ENCODE measurements at regions not wholly inside any gene's neighbourhood (a gene's known extent, or its start where the extent isn't known, plus 50 kb on each side); places are given as distances from the start of the nearest gene placed in this dataset.
"Not testable (repeated sequence)": the region's sequence is repeated elsewhere in the genome, so short reads cannot be mapped to it uniquely, and the experiment has no call there.

- no peak for DNase-seq
Measured at GRCh38 chr3:63124090-63124489, 154.0 kb upstream of the SYNPR start.

- no peak for DNase-seq
Measured at GRCh38 chr3:63126530-63126929, 151.6 kb upstream of the SYNPR start.

- DNase-seq = no peak
Measured at GRCh38 chr3:63128380-63128779, 149.7 kb upstream of the SYNPR start.

- no peak for DNase-seq
Measured at GRCh38 chr3:63130625-63131024, 147.5 kb upstream of the SYNPR start.

- DNase-seq = no peak
Measured at GRCh38 chr3:63132461-63133250, 145.5 kb upstream of the SYNPR start.

- no peak for DNase-seq
Measured at GRCh38 chr3:63135367-63135766, 142.7 kb upstream of the SYNPR start.

GRCh38 chr3:63136249-63136648 lies 141.9 kb upstream of the SYNPR start:
- not testable (repeated sequence) for DNase-seq

- DNase-seq = no peak
Measured at GRCh38 chr3:63142681-63143080, 135.4 kb upstream of the SYNPR start.

- DNase-seq = no peak
Measured at GRCh38 chr3:63146154-63146553, 132.0 kb upstream of the SYNPR start.

GRCh38 chr3:63150880-63151279 lies 127.2 kb upstream of the SYNPR start:
- no peak for DNase-seq

- no peak for DNase-seq
Measured at GRCh38 chr3:63151897-63152296, 126.2 kb upstream of the SYNPR start.

- DNase-seq = no peak
Measured at GRCh38 chr3:63159764-63160163, 118.3 kb upstream of the SYNPR start.

GRCh38 chr3:63167113-63167512 lies 111.0 kb upstream of the SYNPR start:
- no peak for DNase-seq

GRCh38 chr3:63168179-63168578 lies 109.9 kb upstream of the SYNPR start:
- no peak for DNase-seq

GRCh38 chr3:63179862-63180522 lies 98.1 kb upstream of the SYNPR start:
- no peak for DNase-seq

- no peak for DNase-seq
Measured at GRCh38 chr3:63192248-63192647, 85.9 kb upstream of the SYNPR start.

- no peak for DNase-seq
Measured at GRCh38 chr3:63193647-63194046, 84.5 kb upstream of the SYNPR start.

GRCh38 chr3:63199606-63200005 lies 78.5 kb upstream of the SYNPR start:
- DNase-seq = no peak

- DNase-seq = no peak
Measured at GRCh38 chr3:63202529-63202928, 75.6 kb upstream of the SYNPR start.

GRCh38 chr3:63207066-63207590 lies 71.0 kb upstream of the SYNPR start:
- no peak for DNase-seq

- no peak for DNase-seq
Measured at GRCh38 chr3:63228087-63228486, 50.0 kb upstream of the SYNPR start.

All from stimulated activated CD4-positive, alpha-beta T cell treated with anti-CD3 and anti-CD28 coated beads, Interleukin-15, amount 100 ng/mL, for 24 hours (primary cell).